ENCODE measurements at regions not wholly inside any gene's neighbourhood (a gene's known extent, or its start where the extent isn't known, plus 50 kb on each side); places are given as distances from the start of the nearest gene placed in this dataset.

- Histone ChIP-seq H3K9ac (ENCODE audit: low read depth, low read length) (no peak overlapping the region), H3K36me3 (ENCODE audit: control insufficient read depth, insufficient read depth, low read length) (no peaks in the 10 kb centered on the region), H3K4me1 (ENCODE audit: control insufficient read depth, insufficient read depth, low read length) (peaks cover 7% of the 10 kb centered on the region), H3K9me3 (ENCODE audit: control insufficient read depth, insufficient read depth, low read length) (no peaks in the 10 kb centered on the region), H3K4me3 (ENCODE audit: low read depth, low read length) (no peak overlapping the region), H3K27me3 (ENCODE audit: control insufficient read depth, insufficient read depth, low read length) (no peaks in the 10 kb centered on the region), H3K27ac (ENCODE audit: low read depth, low read length) (no peak overlapping the region)
Observed at GRCh38 chr12:45627407-45628069, 102.0 kb upstream of the ARID2 start.

DNA sequence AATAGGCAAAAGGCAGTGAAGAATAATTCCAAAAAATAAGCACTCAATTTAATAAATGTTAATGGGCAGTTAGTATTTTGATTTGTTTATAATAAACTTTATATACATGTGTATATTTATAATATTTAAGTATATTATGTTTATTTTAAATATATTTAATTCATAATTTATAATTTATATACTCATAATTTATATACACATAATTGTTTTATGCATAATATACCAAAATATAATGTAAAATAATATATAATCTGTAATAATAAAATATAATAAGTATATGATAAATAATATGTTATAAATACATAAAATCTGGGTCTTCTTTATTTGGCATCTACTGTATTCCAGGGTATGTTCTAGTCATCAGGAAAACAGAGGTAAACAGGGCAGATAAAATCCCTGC, 100.2 kb upstream of the ARID2 start:
- Histone ChIP-seq H3K27ac (ENCODE audit: low read depth, low read length) (no peak overlapping the region), H3K9ac (ENCODE audit: low read depth, low read length) (no peak overlapping the region)

DNA sequence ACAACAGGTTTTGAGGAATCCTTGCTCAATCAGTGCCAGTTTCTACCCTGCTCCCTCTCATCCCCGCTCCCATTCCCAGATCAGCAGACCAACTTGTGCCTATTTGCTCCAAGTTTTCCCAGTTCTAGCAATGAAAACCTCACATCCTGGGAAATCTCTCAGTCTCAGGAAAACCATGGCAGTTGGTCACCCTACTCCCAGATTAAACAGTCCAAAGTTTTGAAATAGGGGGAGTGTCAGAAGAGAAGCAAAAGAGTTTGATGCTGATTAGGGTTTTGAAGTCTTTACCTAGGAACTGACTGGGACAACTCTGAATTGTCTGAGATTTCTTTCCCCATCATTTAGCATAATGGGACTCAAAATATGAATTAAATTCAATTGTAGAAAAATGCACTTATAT, 95.8 kb upstream of the ARID2 start:
- H3K4me3 ChIP-seq (ENCODE audit: low read depth, low read length): no peak overlapping the region
- no peak overlapping the region for H3K9ac ChIP-seq (ENCODE audit: low read depth, low read length)
- no peaks in the 10 kb centered on the region for H3K9me3 ChIP-seq (ENCODE audit: control insufficient read depth, insufficient read depth, low read length)
- H3K36me3 ChIP-seq (ENCODE audit: control insufficient read depth, insufficient read depth, low read length): no peaks in the 10 kb centered on the region
- H3K27ac ChIP-seq (ENCODE audit: low read depth, low read length): no peak overlapping the region
- no peaks in the 10 kb centered on the region for H3K27me3 ChIP-seq (ENCODE audit: control insufficient read depth, insufficient read depth, low read length)
- no peaks in the 10 kb centered on the region for H3K4me1 ChIP-seq (ENCODE audit: control insufficient read depth, insufficient read depth, low read length)

More for the DNA sequence above, 100.2 kb upstream of the ARID2 start:
- Histone ChIP-seq H3K36me3 (ENCODE audit: control insufficient read depth, insufficient read depth, low read length) (no peaks in the 10 kb centered on the region), H3K9me3 (ENCODE audit: control insufficient read depth, insufficient read depth, low read length) (no peaks in the 10 kb centered on the region), H3K4me3 (ENCODE audit: low read depth, low read length) (no peak overlapping the region), H3K27me3 (ENCODE audit: control insufficient read depth, insufficient read depth, low read length) (no peaks in the 10 kb centered on the region), H3K4me1 (ENCODE audit: control insufficient read depth, insufficient read depth, low read length) (peaks cover 7% of the 10 kb centered on the region)

DNA sequence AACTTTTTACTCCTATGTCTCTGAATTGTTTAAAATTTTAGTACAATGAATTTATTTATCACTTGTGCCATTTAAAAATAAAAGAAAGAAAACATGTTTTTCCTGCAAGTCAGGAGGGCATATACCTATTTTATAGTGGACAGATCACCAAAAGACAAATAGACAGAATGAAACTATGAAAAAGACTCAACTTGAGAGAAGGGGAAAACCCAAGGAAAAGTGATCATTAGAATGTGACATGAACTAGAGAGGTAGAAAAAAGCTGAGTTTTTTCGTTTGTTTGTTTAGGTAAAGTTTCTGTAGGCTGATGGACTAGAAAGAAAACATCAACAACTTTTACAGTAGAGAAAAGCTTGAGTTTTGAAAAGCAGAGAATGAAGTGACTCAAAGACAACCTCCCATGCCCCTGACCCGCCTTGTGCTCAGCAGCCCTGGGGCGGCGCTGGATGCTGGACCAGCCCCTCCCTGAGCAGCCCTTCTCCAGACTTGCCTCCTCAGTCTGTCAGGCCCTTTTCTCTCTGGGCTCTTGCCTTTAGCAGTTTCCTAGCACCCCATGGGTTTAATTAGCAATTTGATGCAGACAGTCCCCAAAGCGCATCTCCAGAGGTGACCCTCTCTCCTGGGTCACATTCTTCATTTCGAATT, 95.1 kb upstream of the ARID2 start:
- no peaks in the 10 kb centered on the region for H3K27me3 ChIP-seq (ENCODE audit: control insufficient read depth, insufficient read depth, low read length)
- H3K36me3 ChIP-seq (ENCODE audit: control insufficient read depth, insufficient read depth, low read length): no peaks in the 10 kb centered on the region
- no peak overlapping the region for H3K27ac ChIP-seq (ENCODE audit: low read depth, low read length)
- H3K4me3 ChIP-seq (ENCODE audit: low read depth, low read length): no peak overlapping the region
- H3K9ac ChIP-seq (ENCODE audit: low read depth, low read length): no peak overlapping the region
- no peaks in the 10 kb centered on the region for H3K4me1 ChIP-seq (ENCODE audit: control insufficient read depth, insufficient read depth, low read length)
- H3K9me3 ChIP-seq (ENCODE audit: control insufficient read depth, insufficient read depth, low read length): no peaks in the 10 kb centered on the region

DNA sequence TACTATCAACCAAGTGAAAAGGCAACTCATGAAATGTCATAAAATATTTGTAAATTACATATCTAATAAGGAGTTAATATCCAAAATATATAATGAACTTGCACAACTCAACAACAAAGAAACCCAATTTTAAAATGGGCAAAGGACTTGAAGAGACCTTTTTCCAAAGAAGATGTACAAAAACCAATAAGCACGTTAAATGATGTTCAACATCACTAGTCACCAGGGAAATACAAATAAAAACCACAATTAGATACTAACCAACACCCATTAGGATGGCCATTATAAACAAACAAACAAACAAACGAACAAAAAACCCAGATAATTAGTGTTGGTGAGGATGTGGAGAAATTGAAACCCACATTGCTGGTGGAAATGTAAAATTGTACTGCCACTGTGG, 92.3 kb upstream of the ARID2 start:
- no peak overlapping the region for H3K27ac ChIP-seq (ENCODE audit: low read depth, low read length)

GRCh38 chr12:45637706-45638105, 91.8 kb upstream of the ARID2 start:
- H3K9ac ChIP-seq (ENCODE audit: low read depth, low read length): no peak overlapping the region
- H3K27me3 ChIP-seq (ENCODE audit: control insufficient read depth, insufficient read depth, low read length): no peaks in the 10 kb centered on the region
- H3K27ac ChIP-seq (ENCODE audit: low read depth, low read length): no peak overlapping the region
- H3K9me3 ChIP-seq (ENCODE audit: control insufficient read depth, insufficient read depth, low read length): no peaks in the 10 kb centered on the region
- no peaks in the 10 kb centered on the region for H3K4me1 ChIP-seq (ENCODE audit: control insufficient read depth, insufficient read depth, low read length)
- H3K4me3 ChIP-seq (ENCODE audit: low read depth, low read length): no peak overlapping the region
- no peaks in the 10 kb centered on the region for H3K36me3 ChIP-seq (ENCODE audit: control insufficient read depth, insufficient read depth, low read length)

More for the DNA sequence above, 92.3 kb upstream of the ARID2 start:
- H3K27me3 ChIP-seq (ENCODE audit: control insufficient read depth, insufficient read depth, low read length): no peaks in the 10 kb centered on the region
- no peak overlapping the region for H3K4me3 ChIP-seq (ENCODE audit: low read depth, low read length)
- H3K4me1 ChIP-seq (ENCODE audit: control insufficient read depth, insufficient read depth, low read length): no peaks in the 10 kb centered on the region
- H3K9me3 ChIP-seq (ENCODE audit: control insufficient read depth, insufficient read depth, low read length): no peaks in the 10 kb centered on the region
- no peak overlapping the region for H3K9ac ChIP-seq (ENCODE audit: low read depth, low read length)
- no peaks in the 10 kb centered on the region for H3K36me3 ChIP-seq (ENCODE audit: control insufficient read depth, insufficient read depth, low read length)

DNA sequence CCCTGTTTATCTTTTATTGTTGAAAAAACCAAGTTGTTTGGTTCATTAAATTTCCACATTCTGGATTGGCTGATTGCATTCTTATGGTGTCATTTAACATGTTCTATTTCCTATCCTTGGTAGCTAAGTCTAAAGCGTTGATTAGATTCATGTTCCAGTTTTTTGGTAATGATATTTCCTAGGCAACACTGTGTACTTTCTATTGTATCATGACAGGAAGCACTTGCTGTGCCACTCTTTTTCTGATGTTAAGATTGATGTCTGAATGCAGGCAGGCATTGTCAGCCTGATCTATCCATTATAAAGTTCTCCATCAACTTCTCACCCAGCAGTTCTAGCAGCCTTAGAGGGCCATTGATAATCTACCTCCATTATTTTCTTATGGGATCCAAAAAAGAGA, 91.1 kb upstream of the ARID2 start:
- Histone ChIP-seq H3K27ac (ENCODE audit: low read depth, low read length) (no peak overlapping the region), H3K4me3 (ENCODE audit: low read depth, low read length) (no peak overlapping the region), H3K9ac (ENCODE audit: low read depth, low read length) (no peak overlapping the region), H3K9me3 (ENCODE audit: control insufficient read depth, insufficient read depth, low read length) (no peaks in the 10 kb centered on the region), H3K36me3 (ENCODE audit: control insufficient read depth, insufficient read depth, low read length) (no peaks in the 10 kb centered on the region), H3K27me3 (ENCODE audit: control insufficient read depth, insufficient read depth, low read length) (no peaks in the 10 kb centered on the region), H3K4me1 (ENCODE audit: control insufficient read depth, insufficient read depth, low read length) (no peaks in the 10 kb centered on the region)

- no peaks in the 10 kb centered on the region for H3K36me3 ChIP-seq (ENCODE audit: control insufficient read depth, insufficient read depth, low read length)
- H3K27ac ChIP-seq (ENCODE audit: low read depth, low read length): no peak overlapping the region
- no peaks in the 10 kb centered on the region for H3K27me3 ChIP-seq (ENCODE audit: control insufficient read depth, insufficient read depth, low read length)
- H3K4me1 ChIP-seq (ENCODE audit: control insufficient read depth, insufficient read depth, low read length): peaks cover 10% of the 10 kb centered on the region
- no peaks in the 10 kb centered on the region for H3K9me3 ChIP-seq (ENCODE audit: control insufficient read depth, insufficient read depth, low read length)
- H3K4me3 ChIP-seq (ENCODE audit: low read depth, low read length): no peak overlapping the region
- H3K9ac ChIP-seq (ENCODE audit: low read depth, low read length): no peak overlapping the region
Observed at GRCh38 chr12:45644541-45644940, 85.0 kb upstream of the ARID2 start.

DNA sequence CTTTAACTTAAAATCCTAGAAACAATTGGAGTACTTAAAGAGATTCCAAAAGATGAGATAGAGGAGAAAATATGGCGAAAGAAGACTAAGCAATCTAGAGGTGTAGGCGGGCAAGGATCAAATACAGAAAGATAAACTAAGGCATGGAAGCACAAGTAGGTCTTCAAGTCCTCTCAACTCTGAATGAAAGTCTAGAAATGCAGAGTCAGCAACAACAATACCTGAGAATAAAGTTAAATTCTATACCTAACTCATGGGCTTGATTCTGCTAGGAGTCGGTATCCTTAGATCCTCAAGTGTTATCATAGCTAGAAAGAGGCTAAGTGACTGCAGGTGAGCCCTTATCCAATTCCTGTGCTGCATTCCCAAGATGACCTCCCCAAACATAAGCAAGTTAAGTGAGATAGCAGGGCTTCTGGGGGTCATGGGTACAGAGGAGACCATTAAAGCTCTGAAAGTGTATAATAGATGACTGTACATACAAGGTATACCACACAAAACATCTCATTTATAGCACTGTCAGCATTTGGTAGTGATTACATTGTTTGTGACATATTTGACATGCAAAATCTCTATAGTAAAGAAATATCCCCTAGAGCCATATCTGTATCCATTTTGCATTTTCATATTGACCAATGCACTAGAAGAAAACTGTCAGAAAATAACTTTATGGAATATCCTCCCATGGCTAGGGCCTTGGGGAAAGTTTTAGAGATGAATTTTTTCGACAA, 82.5 kb upstream of the ARID2 start:
- H3K4me3 ChIP-seq (ENCODE audit: low read depth, low read length): no peak overlapping the region
- no peak overlapping the region for H3K9ac ChIP-seq (ENCODE audit: low read depth, low read length)
- H3K9me3 ChIP-seq (ENCODE audit: control insufficient read depth, insufficient read depth, low read length): no peaks in the 10 kb centered on the region
- no peaks in the 10 kb centered on the region for H3K27me3 ChIP-seq (ENCODE audit: control insufficient read depth, insufficient read depth, low read length)
- no peaks in the 10 kb centered on the region for H3K36me3 ChIP-seq (ENCODE audit: control insufficient read depth, insufficient read depth, low read length)
- peaks cover 10% of the 10 kb centered on the region for H3K4me1 ChIP-seq (ENCODE audit: control insufficient read depth, insufficient read depth, low read length)
- H3K27ac ChIP-seq (ENCODE audit: low read depth, low read length): no peak overlapping the region

- Histone ChIP-seq H3K9ac (ENCODE audit: low read depth, low read length) (no peak overlapping the region), H3K27ac (ENCODE audit: low read depth, low read length) (no peak overlapping the region), H3K4me3 (ENCODE audit: low read depth, low read length) (no peak overlapping the region), H3K36me3 (ENCODE audit: control insufficient read depth, insufficient read depth, low read length) (no peaks in the 10 kb centered on the region), H3K27me3 (ENCODE audit: control insufficient read depth, insufficient read depth, low read length) (no peaks in the 10 kb centered on the region), H3K4me1 (ENCODE audit: control insufficient read depth, insufficient read depth, low read length) (peaks cover 10% of the 10 kb centered on the region), H3K9me3 (ENCODE audit: control insufficient read depth, insufficient read depth, low read length) (no peaks in the 10 kb centered on the region)
Observed at GRCh38 chr12:45648070-45648469, 81.4 kb upstream of the ARID2 start.

DNA sequence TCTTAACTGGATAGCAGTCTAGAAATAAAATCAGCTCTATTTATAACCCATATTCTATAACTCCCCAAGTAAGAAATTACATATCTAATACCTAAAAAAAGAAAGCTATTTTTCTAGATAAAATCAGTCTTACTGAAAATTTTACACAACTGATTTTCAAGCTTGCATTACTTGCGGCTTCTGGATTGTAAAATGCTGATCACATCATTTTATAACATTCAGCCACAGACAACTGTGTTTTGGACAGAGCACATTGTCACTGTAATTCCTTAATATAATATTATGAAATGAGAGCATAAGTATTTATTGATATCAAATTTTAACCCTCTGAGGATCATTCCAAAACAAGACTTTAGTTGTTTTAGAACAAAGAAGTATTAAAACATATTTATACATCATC, 78.5 kb upstream of the ARID2 start:
- H3K9ac ChIP-seq (ENCODE audit: low read depth, low read length): no peak overlapping the region
- no peaks in the 10 kb centered on the region for H3K36me3 ChIP-seq (ENCODE audit: control insufficient read depth, insufficient read depth, low read length)
- H3K4me3 ChIP-seq (ENCODE audit: low read depth, low read length): no peak overlapping the region
- H3K27ac ChIP-seq (ENCODE audit: low read depth, low read length): no peak overlapping the region
- H3K27me3 ChIP-seq (ENCODE audit: control insufficient read depth, insufficient read depth, low read length): no peaks in the 10 kb centered on the region
- H3K4me1 ChIP-seq (ENCODE audit: control insufficient read depth, insufficient read depth, low read length): no peaks in the 10 kb centered on the region
- H3K9me3 ChIP-seq (ENCODE audit: control insufficient read depth, insufficient read depth, low read length): no peaks in the 10 kb centered on the region

All from HUES48 (cell line).